ENCODE measurements at regions not wholly inside any gene's neighbourhood (a gene's known extent, or its start where the extent isn't known, plus 50 kb on each side); places are given as distances from the start of the nearest gene placed in this dataset.

DNA sequence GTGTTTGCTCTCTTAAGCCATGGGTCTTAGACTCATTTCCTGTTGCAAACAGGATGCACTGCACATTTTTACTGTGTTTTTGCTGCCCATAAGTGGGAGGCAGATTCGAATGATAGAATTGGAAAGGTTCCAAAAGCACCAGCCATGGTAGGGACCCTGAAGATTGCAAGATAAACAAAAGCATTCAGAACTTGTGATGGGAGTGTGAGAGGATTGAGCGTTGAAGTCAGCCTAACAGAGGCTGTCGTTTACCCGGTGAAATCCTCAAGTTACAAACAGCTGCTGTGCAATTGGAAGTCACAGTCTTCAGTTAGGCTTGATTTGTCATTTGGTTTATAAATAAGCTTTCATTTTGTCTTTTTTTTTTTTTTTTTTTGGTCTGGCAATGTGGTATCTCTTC, 192.7 kb upstream of the MKI67 start:
- DNase-seq: no peak

DNA sequence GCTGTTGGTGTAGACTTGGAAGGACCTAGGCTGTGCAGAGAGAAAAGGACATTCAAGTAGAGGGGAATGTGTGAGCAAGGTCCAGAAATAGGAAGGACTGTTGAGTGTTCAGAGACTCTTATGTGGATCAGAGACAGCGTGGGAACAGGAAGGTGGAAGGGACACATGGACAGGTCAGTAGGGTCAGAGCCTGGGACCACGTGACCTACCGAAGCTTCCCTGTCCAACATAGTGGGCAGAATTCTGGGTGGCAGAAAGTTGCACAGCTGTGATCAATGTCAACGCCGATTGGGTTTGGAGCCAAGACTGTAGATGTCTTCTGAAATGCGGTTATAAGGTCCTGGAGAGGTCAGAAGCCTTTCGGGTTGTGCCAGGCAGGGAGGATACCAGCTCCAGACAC, 195.9 kb upstream of the MKI67 start:
- no peak for DNase-seq

DNA sequence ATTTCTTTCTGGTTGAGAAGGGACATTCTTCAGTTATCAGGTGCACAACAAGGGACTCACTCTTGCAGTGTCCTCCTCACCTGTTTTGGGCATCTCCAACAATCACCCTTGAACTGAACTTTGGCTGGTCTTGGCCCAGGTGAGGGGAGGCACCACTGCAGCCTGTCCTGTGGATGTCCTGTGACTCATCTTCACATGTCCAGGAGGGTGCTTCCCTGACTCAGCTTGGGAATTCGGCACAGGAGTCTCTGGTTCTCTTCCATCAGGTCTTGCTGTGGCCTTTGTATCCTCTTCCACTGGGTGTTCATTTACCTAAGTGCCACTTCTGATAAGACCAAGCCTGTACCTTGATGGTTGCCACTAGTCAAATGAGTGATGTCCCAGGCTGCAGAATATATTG, 196.7 kb upstream of the MKI67 start:
- DNase-seq: no peak

DNA sequence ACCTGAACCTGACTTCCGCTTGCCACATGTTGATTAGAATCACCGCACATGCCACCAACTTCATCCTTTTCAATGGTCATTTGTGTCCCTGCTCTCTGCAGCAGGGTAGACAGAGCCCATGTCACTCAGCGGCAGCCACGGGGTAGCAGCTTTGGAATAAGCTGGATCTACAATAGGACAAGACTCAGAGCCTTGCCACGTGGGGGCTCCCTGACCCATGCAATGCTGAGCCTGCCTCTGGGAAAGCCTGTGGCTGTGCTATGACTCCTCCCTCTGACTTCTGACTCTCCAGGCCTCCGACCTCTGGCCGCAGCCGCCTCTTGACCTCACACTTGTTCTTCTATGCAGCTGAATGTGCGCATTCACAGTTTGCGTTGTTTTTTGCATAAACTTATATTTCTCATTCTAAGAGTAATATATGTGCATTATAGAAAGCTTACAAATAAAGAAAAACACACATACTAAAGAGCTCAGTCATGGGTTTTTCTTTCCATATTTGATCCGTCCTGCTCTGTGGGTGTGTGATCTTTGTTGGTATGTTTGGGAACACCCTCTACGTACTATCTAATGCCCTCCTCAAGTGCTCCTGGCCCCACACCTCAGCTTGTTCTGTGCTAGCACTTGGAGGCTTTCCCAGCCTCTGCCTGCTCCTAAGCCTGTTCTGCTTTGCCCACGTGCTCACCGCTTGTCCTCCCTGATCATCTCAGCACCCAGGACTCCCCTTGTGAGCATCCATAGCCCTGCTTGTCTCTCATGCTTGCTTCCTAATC, 198.0 kb upstream of the MKI67 start:
- no peak for DNase-seq

GRCh38 chr10:128325788-128326187, 199.6 kb upstream of the MKI67 start:
- DNase-seq: no peak

DNA sequence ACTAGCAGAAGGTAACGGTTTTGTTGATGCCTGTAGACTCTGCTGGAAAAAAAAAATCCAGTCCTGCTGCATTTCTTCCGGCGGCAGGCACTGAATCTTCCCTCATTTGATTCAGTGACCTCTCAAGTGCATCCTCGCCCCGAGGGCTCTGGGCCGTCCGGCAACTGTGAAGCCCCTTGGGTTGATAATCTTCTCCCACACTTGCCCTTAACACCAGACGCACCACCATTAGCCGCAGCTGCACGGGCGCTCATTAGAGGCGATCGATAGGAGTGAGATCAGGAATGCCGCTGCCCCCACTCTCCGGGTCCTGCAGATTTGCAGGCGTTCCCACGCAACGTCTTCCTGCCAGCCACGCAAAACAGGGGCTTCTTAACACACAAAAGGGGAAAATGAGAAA, 200.0 kb upstream of the MKI67 start:
- DNase-seq: no peak

DNA sequence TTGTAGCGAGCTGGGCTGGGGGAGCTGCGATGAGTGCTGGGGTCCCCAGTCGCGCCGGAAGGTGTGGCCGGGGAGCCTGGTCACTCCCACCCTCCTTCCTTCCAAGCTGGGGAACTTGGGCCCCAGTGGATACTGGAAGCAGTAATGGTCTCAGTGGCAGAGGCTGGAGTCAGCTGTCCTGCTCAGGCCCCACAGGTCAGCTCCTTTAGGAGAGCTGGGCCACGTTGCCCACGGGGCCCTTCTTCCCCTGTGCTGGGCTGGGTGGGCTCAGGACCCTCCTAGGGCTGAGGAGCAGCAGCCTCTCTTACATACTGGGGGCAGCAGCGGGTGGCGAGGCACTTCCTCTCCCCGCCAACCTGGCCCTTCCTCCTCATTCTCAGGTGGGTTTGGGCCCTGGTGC, 200.6 kb upstream of the MKI67 start:
- no peak for DNase-seq

- no peak for DNase-seq
Measured at GRCh38 chr10:128336401-128336800, 210.2 kb upstream of the MKI67 start.

- DNase-seq: no peak
Measured at GRCh38 chr10:128337860-128338378, 211.7 kb upstream of the MKI67 start.

DNA sequence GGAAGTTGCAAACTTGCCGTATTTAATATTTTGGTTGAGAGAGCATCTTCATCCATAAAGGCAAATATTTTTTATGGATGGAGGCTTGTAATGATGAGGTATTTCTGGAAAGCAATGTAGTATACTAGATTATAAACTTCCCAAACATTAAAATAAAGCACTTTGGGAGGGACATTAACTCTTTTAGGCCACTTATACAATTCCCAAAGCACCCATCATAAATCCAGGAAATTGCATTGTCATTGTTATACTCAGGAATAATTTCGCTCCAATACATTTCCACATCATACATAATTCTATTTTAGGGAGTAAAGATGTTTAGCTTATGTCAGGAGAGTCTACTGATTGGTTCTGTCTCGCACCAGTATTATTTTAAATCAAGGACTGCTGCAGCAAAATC, 212.7 kb upstream of the MKI67 start:
- DNase-seq: no peak

DNA sequence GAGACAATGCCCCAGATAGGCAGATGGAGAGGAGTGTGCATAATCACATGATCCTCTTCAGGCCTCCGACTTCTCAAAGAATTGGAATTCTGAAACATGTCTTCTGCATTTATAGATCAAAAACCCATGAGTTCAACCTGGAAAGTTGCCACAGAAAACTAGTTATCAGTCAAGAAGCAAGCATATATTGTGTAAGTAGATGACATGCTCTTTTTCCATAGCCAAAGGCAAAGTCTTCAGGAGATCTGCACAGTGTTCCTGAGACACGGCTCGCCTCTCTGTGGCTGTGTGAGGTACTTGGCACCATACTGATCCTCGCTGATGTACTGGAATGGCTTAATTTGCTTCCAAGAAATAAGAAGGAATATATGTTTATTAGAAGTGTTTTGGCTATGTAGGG, 213.5 kb upstream of the MKI67 start:
- no peak for DNase-seq

DNA sequence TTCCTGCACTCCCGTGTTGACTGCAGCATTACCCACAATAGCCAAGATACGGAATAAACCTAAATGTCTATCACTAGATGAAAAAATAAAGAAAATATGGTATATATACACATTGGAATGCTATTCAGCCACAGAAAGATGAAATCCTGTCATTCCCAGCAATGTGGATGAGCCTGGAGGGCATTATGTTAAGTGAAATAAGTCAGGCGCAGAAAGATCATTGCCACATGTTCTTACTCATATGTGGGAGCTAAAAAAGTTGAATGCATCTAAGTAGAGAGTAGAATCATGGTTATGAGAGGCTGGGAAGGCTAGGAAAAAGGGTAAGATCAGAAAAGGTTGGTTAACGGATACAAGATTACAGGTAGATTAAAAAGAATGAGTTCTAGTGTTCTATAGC, 219.1 kb upstream of the MKI67 start:
- DNase-seq: no peak

DNA sequence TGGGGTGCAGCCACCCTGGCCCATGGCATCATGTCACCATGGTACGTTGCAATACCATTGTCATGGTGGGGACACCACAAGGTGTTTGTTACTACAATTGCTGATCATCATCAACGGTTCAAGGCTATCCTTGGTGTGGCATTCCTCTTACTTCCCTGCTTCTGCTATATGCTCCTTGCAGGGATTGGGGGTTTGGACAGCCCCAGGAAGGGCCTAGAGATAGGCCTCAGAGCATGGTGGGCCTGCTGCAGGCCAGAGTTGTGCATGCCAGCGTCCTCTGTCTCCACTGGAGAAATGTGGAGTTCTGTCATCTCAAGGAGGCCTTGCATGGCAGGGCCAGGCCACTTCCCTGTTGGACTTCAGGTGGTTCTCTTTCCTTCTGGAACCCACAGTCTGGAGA, 234.6 kb upstream of the MKI67 start:
- DNase-seq: no peak

GRCh38 chr10:128361487-128361886, 235.3 kb upstream of the MKI67 start:
- no peak for DNase-seq

GRCh38 chr10:128362514-128362913, 236.3 kb upstream of the MKI67 start:
- no peak for DNase-seq

GRCh38 chr10:128364631-128365030, 238.4 kb upstream of the MKI67 start:
- DNase-seq: no peak

- no peak for DNase-seq
Measured at GRCh38 chr10:128365156-128365725, 239.0 kb upstream of the MKI67 start.

DNA sequence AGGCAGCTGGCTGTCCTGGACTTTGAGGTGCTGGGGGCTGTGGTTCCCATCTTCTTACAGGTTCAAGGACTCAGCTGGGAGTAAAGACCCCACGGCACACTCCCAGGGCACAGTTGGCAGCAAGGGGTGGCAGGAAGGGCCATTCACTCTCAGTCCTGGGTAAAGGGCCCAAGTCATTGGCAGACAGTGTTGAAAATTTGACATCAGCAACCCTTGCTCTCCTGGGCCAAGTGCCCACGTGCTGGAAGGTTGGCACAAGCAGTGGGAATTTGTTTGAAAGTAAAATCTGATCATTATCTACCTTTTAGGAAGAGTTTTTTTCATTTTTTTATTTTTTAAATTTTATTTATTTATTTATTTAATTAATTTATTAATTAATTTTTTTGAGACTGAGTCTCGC, 241.6 kb upstream of the MKI67 start:
- no peak for DNase-seq

DNA sequence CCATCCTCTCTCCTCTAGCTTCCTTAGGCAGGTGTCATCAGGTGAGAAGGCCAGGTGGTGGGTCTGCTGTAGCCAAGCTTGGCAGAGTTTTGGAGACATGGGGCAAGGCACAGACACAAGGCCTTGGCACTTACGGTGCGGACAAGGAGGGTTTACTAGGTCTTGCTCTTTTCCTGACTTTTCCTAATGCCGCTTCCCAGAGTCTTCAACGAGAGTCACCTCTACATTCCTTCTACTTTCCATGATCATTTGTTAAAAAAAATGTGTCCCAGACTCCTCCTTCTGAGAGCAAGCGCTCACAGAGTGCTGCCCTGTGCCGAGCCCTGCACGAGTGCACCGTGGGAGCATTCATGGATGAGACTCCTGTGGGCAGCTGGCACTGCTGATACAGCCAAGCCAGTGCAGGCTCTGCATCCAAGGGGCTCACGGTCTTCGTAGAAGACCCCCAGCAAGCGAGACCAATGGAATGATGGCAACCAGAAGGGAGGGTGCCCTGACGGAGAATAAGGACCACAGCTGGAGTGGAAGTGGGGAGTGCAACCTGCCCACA, 243.0 kb upstream of the MKI67 start:
- DNase-seq: no peak

- DNase-seq: no peak
Measured at GRCh38 chr10:128373071-128373749, 247.0 kb upstream of the MKI67 start.

DNA sequence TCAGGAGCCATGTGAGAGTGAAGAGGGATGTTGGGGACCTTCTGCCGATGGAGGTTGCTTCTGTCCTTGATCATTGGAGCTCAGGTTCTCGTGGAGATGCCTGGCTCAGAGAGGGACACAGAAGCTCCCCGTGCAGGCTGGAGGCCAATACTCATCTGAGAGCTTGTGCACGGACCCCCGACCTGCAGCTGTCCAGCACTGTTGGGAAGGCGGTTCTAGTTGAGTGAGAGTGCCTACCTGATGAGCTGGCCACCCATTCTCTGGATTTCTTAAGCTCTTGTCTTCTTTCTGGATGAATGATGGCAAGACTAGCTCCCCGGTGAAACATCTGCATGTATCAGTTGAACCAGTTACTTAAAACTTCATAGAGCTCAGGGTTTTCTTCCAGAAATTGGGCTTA, 247.6 kb upstream of the MKI67 start:
- DNase-seq: no peak

- no peak for DNase-seq
Measured at GRCh38 chr10:128375171-128375570, 248.9 kb upstream of the MKI67 start.

GRCh38 chr10:128377364-128377987, 251.3 kb upstream of the MKI67 start:
- no peak for DNase-seq

Data from NCI-H187 treated with DMSO at 0.1 percent for 48 hours (cell line).